GM12891 (cell line): ENCODE measurements at regions not wholly inside any gene's neighbourhood (a gene's known extent, or its start where the extent isn't known, plus 50 kb on each side); places are given as distances from the start of the nearest gene placed in this dataset.

ENCODE experiments used
- DNase-seq: peaks from one replicate; pipeline ENCODE4 v3.0.0; 2011; ENCODE audit warnings: low spot score; ENCODE audit not compliant: insufficient read length
- FAIRE-seq: peaks from 2 replicates; lab custom pipeline; 2011; peaks lifted over from hg19 to GRCh38; lab: Jason Lieb, UNC
- PAX5 ChIP-seq: IDR thresholded peaks from 2 replicates; pipeline ENCODE4 v1.6.1; 2011; ENCODE audit warnings: low read length, moderate library complexity, mild to moderate bottlenecking; ENCODE audit not compliant: insufficient read depth, severe bottlenecking
- POLR2A ChIP-seq: IDR thresholded peaks from 2 replicates; pipeline ENCODE4 v1.6.1; 2011; ENCODE audit warnings: low read depth, low read length, control low read depth
- POLR2AphosphoS5 ChIP-seq: IDR thresholded peaks from 2 replicates; pipeline ENCODE4 v1.6.1; 2011; ENCODE audit warnings: low read depth, low read length, control low read depth
- POU2F2 ChIP-seq: IDR thresholded peaks from 2 replicates; pipeline ENCODE4 v1.6.1; 2011; ENCODE audit warnings: low read depth, mild to moderate bottlenecking, control low read depth, low read length, moderate library complexity
- SPI1 ChIP-seq: IDR thresholded peaks from 2 replicates; pipeline ENCODE4 v1.6.1; 2011; ENCODE audit warnings: low read depth, low read length, control low read depth
- TAF1 ChIP-seq: IDR thresholded peaks from 2 replicates; pipeline ENCODE4 v1.6.1; 2011; ENCODE audit warnings: low read depth, low read length, control low read depth

- DNase-seq (no peak), FAIRE-seq (no peak)
- TF ChIP-seq SPI1 (no peak), PAX5 (no peak), POLR2A (no peak), TAF1 (no peak), POU2F2 (no peak), POLR2AphosphoS5 (no peak)
These were observed 109.8 kb upstream of the DST start for GRCh38 chr6:56752534-56752933.

DNA sequence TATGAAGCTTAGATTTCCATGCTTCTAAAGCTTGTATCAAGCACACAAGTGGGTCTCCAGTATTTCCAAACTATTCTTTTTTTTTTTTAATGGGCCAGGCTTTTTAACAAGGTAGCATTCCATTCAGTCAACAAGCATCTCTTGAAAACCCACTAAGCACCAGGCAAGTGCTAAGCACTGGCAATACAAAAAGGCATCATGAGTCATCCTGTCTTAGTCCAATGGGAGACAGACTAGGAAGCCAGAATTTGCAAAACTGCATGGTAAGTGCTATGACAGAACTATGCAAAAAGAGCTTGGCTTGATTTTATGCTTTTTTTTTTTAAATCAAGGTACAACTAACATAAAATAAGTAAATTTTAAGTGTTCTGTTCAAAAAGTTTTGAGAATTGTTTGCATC is 109.3 kb upstream of the DST start:
- FAIRE-seq (no peak), DNase-seq (no peak)
- TF ChIP-seq POU2F2: no peak
- no peak for TF ChIP-seq POLR2AphosphoS5
- no peak for TF ChIP-seq PAX5

DNA sequence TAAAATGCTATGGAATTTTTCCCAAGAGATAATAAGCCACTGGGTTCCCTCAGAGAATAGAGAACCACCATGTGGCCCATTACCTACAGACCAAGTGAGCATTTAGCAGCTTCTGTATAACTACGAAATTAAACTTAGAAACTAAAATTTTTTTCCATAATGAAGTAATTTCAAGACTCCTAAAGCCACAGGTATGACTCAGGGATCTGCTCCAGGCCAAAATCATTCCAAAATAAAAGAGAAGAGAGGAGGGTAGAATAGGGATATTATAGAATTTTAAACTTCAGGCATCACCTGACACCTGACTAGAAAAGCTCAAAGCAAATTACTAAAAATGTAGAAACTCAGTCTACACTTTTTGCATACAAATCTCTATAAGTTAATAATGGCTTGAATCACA is 108.9 kb upstream of the DST start:
- TF ChIP-seq POLR2AphosphoS5: no peak
- no peak for TF ChIP-seq POLR2A
- TF ChIP-seq TAF1: no peak
- no peak for TF ChIP-seq POU2F2
- TF ChIP-seq PAX5: no peak
- TF ChIP-seq SPI1: no peak
- DNase-seq (no peak), FAIRE-seq (no peak)

- DNase-seq: no peak
- TF ChIP-seq SPI1 (no peak), POU2F2 (no peak), POLR2A (no peak), PAX5 (no peak), TAF1 (no peak), POLR2AphosphoS5 (no peak)
- FAIRE-seq: no peak
These were observed 108.0 kb upstream of the DST start for GRCh38 chr6:56750686-56751085.

- FAIRE-seq (peak; percentile 20), DNase-seq (no peak)
- TF ChIP-seq SPI1 (no peak), POU2F2 (no peak), POLR2AphosphoS5 (no peak), TAF1 (no peak), POLR2A (no peak), PAX5 (no peak)
These were observed 107.0 kb upstream of the DST start for GRCh38 chr6:56749632-56750151.

- TF ChIP-seq PAX5 (no peak), TAF1 (no peak), POLR2A (no peak), POLR2AphosphoS5 (no peak), SPI1 (no peak), POU2F2 (no peak)
- FAIRE-seq (peak; percentile 86), DNase-seq (no peak)
These were observed 104.2 kb upstream of the DST start for GRCh38 chr6:56746767-56747504.

- no peak for TF ChIP-seq SPI1
- TF ChIP-seq PAX5: no peak
- no peak for TF ChIP-seq TAF1
- TF ChIP-seq POU2F2: no peak
- TF ChIP-seq POLR2A: no peak
- TF ChIP-seq POLR2AphosphoS5: no peak
- DNase-seq (no peak), FAIRE-seq (no peak)
These were observed 103.3 kb upstream of the DST start for GRCh38 chr6:56745971-56746370.

- FAIRE-seq: no peak
These were observed 102.4 kb upstream of the DST start for GRCh38 chr6:56745081-56745480.

GRCh38 chr6:56744528-56744927 is 101.8 kb upstream of the DST start:
- no peak for TF ChIP-seq POU2F2
- no peak for TF ChIP-seq SPI1
- no peak for TF ChIP-seq TAF1
- TF ChIP-seq PAX5: no peak
- TF ChIP-seq POLR2A: no peak
- no peak for TF ChIP-seq POLR2AphosphoS5
- FAIRE-seq: peak; percentile 85
- DNase-seq: no peak

More at GRCh38 chr6:56745081-56745480, 102.4 kb upstream of the DST start:
- TF ChIP-seq PAX5 (no peak), POLR2A (no peak), SPI1 (no peak), POLR2AphosphoS5 (no peak)
- no peak for DNase-seq

DNA sequence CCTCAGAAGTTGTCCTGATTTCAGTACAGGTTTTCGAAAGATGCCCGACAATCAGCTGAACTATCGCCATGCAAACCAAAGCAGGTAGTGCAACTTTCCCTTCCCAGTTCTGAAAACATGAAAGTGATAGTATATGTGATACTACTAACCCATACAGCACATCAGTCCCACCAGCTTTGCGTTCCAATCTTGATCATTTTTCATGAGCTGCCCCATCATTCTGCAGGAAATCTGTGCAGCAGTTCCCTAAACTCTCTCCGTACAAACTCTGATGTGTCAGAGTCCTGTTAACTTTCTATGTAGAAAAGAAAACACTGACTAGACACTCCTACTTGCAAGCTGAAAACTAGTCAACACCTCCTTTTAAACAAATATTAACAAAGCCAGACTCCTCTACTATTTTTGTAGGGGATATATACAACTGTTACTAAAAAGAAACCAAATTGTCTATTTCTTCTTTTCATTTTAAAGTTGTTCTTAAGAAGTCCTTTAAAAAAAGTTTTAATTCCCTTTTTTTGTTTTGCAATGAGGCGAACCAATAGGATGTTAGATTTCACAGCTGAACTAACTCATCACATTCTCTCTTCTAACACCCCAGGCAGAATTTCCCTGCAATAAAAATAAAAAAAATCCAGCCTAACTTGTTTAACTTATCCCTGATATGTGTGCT is 99.6 kb upstream of the DST start:
- FAIRE-seq (peak; percentile 73), DNase-seq (no peak)
- TF ChIP-seq SPI1: peak; percentile 30
- TF ChIP-seq PAX5: no peak
